Hepatic stellate cell (primary cell): ENCODE measurements at regions not wholly inside any gene's neighbourhood (a gene's known extent, or its start where the extent isn't known, plus 50 kb on each side); places are given as distances from the start of the nearest gene placed in this dataset.
"Not testable (repeated sequence)": the region's sequence is repeated elsewhere in the genome, so short reads cannot be mapped to it uniquely, and the experiment has no call there.

ENCODE experiments used
- DNase-seq: peaks from one replicate; pipeline ENCODE4 v3.0.0; 2011; ENCODE audit warnings: low spot score

GRCh38 chr14:104398656-104399055, 180.9 kb upstream of the C14orf180 start:
- no peak for DNase-seq

DNA sequence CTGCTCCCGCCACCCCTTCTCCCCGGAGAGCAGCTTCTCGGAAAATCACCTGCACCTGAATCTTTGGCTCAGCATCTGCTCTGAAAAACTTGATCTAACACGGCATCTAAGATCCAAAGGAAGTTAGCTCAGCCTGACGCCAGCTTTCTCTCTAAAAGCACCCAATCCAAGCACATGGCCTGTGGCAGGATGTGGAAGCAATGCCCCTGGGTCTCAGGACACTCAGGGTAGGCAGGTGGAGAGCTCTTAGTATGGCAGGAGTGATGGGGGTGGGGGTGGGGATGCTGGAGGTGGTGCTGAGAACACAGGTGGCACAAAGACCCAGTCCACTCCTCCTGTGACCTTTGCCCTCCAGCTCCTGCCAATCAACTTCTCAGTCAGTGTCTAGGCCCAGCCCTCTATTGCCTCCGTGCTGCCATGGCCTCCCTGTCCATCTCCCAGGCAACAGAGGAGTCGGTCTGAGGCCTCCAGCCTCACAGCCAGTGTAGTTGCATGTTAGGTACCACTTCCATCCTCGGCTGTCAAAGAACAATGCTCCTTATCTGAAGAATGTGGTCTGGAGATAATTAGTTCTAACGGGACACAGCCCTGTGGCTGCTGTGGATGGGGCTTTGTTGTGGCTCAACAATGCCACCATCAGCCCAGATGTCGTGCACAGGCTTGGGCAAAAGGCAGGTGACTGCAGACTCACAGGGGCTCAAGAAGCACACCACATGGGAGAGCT, 180.0 kb upstream of the C14orf180 start:
- DNase-seq: no peak

DNA sequence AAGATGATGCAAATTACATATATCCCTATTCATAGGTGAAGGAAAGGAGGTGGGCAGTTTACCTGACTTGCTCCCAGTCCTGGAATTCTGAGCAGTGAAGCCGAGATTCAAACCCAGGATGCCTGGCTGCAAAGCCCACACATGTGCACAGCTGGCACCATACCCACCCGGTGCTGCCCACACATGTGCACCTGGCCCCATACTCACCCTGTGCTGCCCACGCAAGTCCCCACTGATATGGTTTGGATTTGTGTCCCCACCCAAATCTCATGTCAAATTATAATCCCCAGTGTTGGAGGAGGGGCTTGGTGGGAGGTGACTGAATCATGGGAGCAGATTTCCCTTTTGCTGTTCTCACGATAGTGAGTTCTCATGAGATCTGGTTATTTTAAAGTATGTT, 179.2 kb upstream of the C14orf180 start:
- no peak for DNase-seq

DNA sequence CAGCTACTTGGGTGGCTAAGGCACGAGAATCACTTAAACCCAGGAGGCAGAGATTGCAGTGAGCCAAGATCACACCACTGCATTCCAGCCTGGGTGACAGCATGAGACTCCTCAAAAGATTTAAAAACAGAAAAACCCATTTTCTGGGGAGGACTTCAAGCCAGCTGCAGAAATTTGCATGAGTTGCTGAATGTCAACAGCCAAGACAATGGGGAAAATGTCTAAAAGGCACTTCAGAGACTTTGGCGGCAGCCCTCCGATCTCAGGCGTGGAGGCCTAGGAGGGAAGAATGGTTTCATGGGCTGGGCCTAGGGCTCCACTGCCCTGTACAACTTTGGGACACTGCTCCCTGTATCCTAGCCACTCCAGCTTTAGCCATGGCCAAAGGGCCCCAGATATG, 177.8 kb upstream of the C14orf180 start:
- DNase-seq: no peak

DNA sequence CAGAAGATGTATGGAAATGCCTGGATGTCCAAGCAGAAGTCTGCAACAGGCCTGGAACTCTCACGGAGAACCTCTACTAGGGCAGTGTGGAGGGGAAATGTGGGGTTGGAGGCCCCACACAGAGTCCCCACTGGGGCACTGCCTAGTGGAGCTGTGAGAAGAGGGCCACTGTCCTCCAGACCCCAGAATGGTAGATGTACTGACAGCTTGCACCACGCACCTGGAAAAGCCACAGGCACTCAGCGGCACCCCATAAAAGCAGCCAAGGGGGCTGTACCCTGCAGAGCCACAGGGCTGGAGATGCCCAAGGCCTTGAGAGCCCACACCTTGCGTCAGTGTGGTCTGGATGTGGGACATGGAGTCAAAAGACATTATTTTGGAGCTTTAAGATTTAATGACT, 177.3 kb upstream of the C14orf180 start:
- not testable (repeated sequence) for DNase-seq

- no peak for DNase-seq
Observed at GRCh38 chr14:104403421-104404220, 175.9 kb upstream of the C14orf180 start.

GRCh38 chr14:104404922-104405321, 174.6 kb upstream of the C14orf180 start:
- DNase-seq: no peak

- no peak for DNase-seq
Observed at GRCh38 chr14:104405360-104406226, 174.0 kb upstream of the C14orf180 start.

GRCh38 chr14:104406831-104407230, 172.7 kb upstream of the C14orf180 start:
- DNase-seq: no peak

- no peak for DNase-seq
Observed at GRCh38 chr14:104416383-104416782, 163.2 kb upstream of the C14orf180 start.

GRCh38 chr14:104419865-104420505, 159.6 kb upstream of the C14orf180 start:
- no peak for DNase-seq

DNA sequence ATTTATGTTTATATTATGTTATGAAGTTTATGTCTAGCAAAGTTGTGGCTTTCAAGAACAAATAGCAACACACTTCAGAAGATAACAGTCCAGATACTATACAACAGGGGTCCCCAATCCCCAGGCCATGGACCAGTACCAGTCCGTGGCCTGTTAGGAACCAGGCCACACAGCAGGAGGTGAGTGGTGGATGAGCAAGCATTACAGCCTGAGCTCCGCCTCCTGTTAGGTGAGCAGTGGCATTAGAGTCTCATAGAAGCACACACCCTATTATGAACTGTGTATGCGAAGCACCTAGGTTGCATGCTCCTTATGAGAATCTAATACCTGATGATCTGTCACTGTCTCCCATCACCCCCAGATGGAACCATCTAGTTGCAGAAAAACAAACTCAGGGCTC, 159.0 kb upstream of the C14orf180 start:
- DNase-seq: not testable (repeated sequence)

DNA sequence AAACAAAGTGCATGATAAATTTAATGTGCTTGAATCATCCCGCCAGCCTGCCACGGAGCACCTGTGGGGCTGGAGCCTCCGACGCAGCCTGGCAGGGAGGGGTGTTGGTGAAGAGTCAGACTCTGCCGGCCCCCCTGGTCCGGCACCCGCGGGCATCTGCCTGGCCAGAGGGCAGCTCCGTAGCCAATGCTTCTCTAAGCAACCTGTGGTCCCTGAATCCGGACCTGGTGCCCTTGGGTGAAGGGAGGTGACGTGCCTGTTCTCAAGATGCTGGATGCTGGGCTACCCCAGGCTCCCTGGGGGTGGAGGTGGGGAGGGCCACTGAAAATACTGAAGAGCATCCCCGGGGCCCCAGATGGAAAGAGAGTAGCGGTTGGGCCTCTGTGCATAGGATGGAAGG, 158.6 kb upstream of the C14orf180 start:
- DNase-seq: no peak

- no peak for DNase-seq
Observed at GRCh38 chr14:104421401-104421821, 158.2 kb upstream of the C14orf180 start.

- no peak for DNase-seq
Observed at GRCh38 chr14:104421892-104422828, 157.4 kb upstream of the C14orf180 start.

GRCh38 chr14:104422837-104423681, 156.5 kb upstream of the C14orf180 start:
- no peak for DNase-seq

DNA sequence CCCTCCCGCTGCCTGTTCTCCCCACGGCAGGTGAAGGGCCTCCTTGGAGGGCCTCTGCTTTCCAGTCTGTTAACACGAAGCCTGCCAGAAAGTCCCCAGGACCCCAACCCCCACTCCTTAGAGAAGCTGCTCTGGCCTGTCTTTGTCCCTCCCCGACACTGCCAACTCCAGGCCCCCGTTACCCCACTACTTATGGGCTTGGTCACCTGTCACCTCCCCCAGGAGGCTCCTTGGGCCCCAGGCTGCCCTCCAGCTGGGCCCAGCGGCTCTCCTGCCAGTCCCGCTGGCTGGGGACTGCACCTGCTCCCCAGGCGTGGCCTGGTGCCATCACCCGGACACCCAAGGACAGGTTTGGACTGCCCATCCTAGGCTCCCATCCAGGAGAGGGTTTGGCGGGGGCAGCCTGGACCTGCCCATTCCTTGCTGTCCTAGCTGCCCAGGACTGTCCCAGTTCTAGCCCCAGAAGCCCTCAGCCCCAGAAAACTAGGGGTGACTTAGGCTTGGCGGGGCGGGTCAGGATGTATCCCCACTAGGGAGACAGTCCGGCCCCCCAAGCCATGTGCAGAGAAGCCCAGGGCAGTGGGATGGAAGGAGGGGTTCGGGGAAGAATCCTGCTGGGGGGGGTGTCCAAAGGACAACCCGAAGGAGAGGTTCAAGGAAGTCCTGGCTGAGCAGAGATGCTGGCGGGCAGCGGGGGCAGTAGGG, 155.7 kb upstream of the C14orf180 start:
- DNase-seq: no peak

GRCh38 chr14:104424406-104425072, 155.0 kb upstream of the C14orf180 start:
- no peak for DNase-seq
